ENCODE measurements at regions not wholly inside any gene's neighbourhood (a gene's known extent, or its start where the extent isn't known, plus 50 kb on each side); places are given as distances from the start of the nearest gene placed in this dataset.

GRCh38 chr15:92808598-92809063 is 91.5 kb upstream of the CHD2 start:
- TF ChIP-seq POLR2A (IDR thresholded peaks at IDR 0.05) (no peak), CTCF (IDR thresholded peaks at IDR 0.05) (no peak)
- intact Hi-C loops (cut with DNase I; ENCODE audit: low total_unique reads) = loop anchor here (5.0 kb wide), 1 partner anchor 99 kb away; no protein-coding TSS in a partner anchor
- peak; percentile 56 to 92 for DNase-seq (ENCODE audit: low spot score in 2 of 2)
- WGBS, 2 donors = 1 to 2% methylated on average over 28 to 30 of the region's 30 CpGs
- H3K4me3 ChIP-seq (ENCODE audit: low read depth, poor library complexity, severe bottlenecking) = no peak overlapping the region

- H3K4me3 ChIP-seq (ENCODE audit: low read depth, poor library complexity, severe bottlenecking) = peak overlapping the region; percentile 37
- intact Hi-C loops (cut with DNase I; ENCODE audit: low total_unique reads) = loop anchor here (5.0 kb wide), 1 partner anchor 98 kb away; no protein-coding TSS in a partner anchor
- TF ChIP-seq POLR2A (IDR thresholded peaks at IDR 0.05) (peak in 1 of 2 donors; percentile 4), CTCF (IDR thresholded peaks at IDR 0.05) (peak in 2 of 3 donors; percentile 8 to 84)
- DNase-seq (ENCODE audit: low spot score in 2 of 2) = peak; percentile 98 to 100
- 0 to 1% methylated on average over 69 to 71 of the region's 80 CpGs for WGBS, 2 donors
Measured at GRCh38 chr15:92809064-92809879, 90.9 kb upstream of the CHD2 start.

GRCh38 chr15:92809880-92810361 is 90.2 kb upstream of the CHD2 start:
- H3K4me3 ChIP-seq (ENCODE audit: low read depth, poor library complexity, severe bottlenecking) = peak overlapping the region; percentile 37
- DNase-seq (ENCODE audit: low spot score in 2 of 2) = no peak
- intact Hi-C loops (cut with DNase I; ENCODE audit: low total_unique reads) = loop anchor here (5.0 kb wide), 1 partner anchor 97 kb away; no protein-coding TSS in a partner anchor
- WGBS, 2 donors = 4 to 7% methylated on average over 12 of the region's 12 CpGs
- TF ChIP-seq CTCF (IDR thresholded peaks at IDR 0.05) (no peak), POLR2A (IDR thresholded peaks at IDR 0.05) (no peak)

- H3K4me3 ChIP-seq (ENCODE audit: low read depth, poor library complexity, severe bottlenecking) = no peak overlapping the region
- peak; percentile 82 to 93 for DNase-seq (ENCODE audit: low spot score in 2 of 2)
- TF ChIP-seq CTCF (IDR thresholded peaks at IDR 0.05) = no peak
- no peak for TF ChIP-seq POLR2A (IDR thresholded peaks at IDR 0.05)
- intact Hi-C loops (cut with DNase I; ENCODE audit: low total_unique reads) = no loop called here
- 7 to 17% methylated on average over 10 of the region's 10 CpGs for WGBS, 2 donors
Measured at GRCh38 chr15:92810418-92811138, 89.5 kb upstream of the CHD2 start.

GRCh38 chr15:92811148-92811913 is 88.8 kb upstream of the CHD2 start:
- intact Hi-C loops (cut with DNase I; ENCODE audit: low total_unique reads) = no loop called here
- WGBS, 2 donors = 24 to 30% methylated on average over 6 of the region's 6 CpGs
- DNase-seq (ENCODE audit: low spot score in 2 of 2) = no peak
- TF ChIP-seq CTCF (IDR thresholded peaks at IDR 0.05) (no peak), POLR2A (IDR thresholded peaks at IDR 0.05) (no peak)
- H3K4me3 ChIP-seq (ENCODE audit: low read depth, poor library complexity, severe bottlenecking) = no peak overlapping the region
